CD4-positive, alpha-beta T cell treated with Interleukin-17A for 4 hours (primary cell): ENCODE measurements at regions not wholly inside any gene's neighbourhood (a gene's known extent, or its start where the extent isn't known, plus 50 kb on each side); places are given as distances from the start of the nearest gene placed in this dataset.

Source experiments
- DNase-seq: peaks from one replicate; pipeline ENCODE4 v3.0.0-alpha.2; 2020; ENCODE audit warnings: mixed read lengths

DNA sequence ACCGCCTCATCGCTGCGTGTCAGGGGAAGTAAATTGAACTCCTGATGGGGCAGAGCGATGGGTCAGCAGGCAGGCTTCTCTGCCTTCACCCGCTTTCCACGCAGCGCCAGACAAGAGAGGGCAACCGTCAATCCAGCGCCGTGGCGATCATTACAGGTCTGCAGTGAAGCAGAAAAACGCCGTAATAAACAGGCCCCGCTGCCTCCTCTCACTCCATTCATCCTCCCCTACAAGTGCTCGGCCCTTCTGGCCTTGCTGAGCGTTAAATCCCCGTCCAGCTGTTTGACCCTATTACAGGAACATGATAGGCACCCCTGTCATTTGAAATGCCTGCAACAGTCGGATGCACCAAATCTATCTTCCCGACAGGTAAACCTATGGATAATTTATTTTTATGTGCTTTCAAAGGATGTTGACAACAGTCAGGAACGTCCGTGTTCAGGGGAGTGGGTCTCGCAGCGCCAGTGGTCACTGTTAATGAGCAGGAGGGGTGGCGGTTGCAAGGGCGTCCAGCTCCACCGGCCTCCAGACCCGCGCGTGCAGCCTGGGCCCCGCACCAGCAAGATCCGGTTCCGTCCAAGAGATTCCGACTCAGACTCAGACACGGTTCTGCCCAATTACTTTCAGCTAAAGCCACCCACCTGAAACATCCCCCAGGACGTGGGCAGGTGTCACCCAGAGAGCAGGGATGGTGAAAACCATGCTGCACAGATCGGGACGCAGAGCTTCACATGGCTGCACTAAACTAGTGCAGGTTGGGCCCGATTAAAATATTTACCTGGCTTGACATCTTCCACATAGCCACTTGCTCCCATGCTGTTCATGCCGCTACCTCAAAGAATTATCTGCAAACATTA is 508.0 kb upstream of the MGMT start:
- DNase-seq, result no peak

DNA sequence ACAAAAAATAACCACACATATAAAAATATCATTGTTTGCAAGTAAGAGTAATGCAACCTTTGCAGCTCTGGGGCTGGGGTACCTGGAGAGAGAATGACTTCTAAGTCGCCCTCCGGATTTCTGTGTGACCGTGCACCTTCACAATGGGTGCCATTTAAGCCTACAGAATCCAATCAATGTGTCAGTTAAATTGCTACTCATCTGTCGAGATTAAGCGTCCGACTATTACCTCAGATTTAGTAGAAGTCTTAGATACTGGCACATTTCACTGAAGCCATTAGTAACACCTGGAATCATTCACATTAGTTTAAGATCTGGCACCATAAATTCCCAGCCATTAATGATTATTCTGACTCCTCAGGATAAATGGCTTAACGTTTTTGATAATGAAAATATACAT is 507.3 kb upstream of the MGMT start:
- DNase-seq, result no peak

- DNase-seq, result no peak
These were observed 506.5 kb upstream of the MGMT start for GRCh38 chr10:128960517-128960916.

DNA sequence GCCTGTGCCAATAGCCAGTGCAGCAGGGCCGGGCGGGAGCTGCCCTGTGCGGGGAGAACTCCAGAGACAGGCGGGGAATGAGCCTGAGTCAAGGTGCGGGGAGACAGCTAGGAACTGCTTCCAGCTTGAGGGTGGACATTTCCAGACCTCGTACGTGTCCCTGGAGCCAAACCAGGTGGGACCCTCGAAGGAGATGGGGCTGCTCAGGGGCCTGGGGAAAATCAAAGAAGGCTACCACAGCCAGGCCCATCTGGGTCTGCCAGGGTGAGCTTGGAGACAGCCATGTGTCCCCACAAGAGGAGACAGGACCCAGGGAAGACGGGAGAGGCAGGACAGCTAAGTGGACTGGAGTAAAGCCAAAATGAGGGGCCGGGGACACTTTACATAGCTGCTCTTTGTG is 504.9 kb upstream of the MGMT start:
- DNase-seq, result no peak

- DNase-seq, result no peak
These were observed 503.6 kb upstream of the MGMT start for GRCh38 chr10:128963211-128964099.

- DNase-seq, result no peak
These were observed 503.0 kb upstream of the MGMT start for GRCh38 chr10:128964100-128964403.

- no peak for DNase-seq
These were observed 498.9 kb upstream of the MGMT start for GRCh38 chr10:128967980-128968756.

DNA sequence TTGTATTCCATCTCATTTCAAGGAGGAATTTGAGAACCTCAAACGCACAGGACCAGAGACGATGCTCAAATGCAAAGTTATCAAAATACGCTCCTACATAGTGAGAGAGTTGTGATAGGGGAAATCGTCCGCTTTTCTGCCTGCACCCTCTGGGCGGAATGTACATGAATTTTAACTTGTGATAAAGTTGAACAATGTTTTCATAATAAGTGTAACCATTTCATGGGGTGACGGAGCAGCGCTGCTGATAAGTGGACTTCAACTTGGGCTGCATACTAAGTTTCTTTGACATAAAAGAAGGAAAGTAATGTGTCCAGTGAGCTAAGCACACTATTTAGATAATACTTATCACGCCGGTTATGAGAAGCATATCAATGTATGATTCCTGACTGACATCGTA is 497.5 kb upstream of the MGMT start:
- DNase-seq, result no peak

DNA sequence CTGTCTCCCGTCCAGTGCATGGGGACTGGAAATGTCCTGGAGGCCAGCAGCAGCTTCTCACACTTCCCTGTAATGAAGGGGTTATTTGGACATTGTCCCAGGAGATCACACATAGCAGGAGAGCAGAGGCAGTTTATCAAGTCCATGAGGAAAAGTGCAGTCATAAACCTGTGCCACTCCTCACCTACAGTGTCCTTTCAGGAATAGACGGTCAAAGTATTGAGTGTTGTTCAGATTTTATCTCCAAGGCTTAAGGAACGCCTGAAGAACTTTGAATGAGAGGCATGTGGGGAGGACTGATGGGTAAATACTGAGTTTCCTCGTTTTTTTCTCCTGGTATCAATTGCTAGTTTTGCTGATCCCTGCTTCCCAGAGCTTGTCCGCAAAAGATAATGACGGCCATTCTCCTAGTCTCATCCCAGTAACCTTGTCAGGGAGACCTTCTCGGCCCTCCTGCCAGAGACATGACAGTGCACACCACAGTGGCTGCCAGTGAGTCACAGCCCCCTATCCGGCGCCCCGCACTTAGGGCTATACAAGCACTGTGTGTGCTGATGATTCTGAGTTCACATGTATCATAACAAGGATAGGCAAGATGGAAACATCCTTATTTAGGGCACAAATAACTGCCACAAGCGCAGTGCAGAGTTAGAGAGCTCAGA is 495.5 kb upstream of the MGMT start:
- no peak for DNase-seq

DNA sequence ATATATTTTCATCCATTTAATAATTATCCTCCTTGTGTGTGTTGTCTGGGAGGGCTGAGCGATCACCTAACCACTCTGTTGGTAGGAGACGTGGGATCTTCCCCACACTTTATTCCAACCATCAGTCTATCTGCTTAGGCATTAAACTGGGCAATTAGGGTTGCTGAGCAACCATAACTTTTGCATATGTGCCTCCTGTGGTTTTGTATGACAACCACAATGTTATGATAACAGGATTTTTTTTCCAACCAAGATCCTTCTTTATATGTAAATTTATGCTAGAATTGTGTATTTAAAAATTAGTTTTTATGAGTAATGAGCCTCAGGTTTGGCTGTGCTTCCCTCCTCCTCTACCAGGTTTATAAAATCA is 495.0 kb upstream of the MGMT start:
- no peak for DNase-seq

DNA sequence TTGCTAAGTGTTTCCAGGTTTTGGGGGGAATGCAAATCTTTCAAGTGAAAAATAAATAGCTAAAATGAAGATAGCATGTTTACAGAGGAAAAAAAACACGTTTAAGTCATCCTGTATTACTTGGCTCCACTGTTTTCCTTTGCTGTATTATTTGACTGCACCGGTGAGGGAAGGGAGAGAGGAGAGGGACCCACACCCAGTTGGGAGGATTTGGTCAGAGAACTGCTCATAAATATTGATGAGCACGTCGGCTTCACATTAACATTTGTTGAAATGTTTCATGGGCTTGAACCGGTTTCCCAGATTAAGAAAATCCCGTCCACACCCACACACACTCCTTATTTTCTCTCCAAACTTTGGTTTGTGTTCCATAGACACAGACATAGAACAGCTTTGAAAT is 493.8 kb upstream of the MGMT start:
- no peak for DNase-seq

- no peak for DNase-seq
These were observed 490.2 kb upstream of the MGMT start for GRCh38 chr10:128976856-128977255.

DNA sequence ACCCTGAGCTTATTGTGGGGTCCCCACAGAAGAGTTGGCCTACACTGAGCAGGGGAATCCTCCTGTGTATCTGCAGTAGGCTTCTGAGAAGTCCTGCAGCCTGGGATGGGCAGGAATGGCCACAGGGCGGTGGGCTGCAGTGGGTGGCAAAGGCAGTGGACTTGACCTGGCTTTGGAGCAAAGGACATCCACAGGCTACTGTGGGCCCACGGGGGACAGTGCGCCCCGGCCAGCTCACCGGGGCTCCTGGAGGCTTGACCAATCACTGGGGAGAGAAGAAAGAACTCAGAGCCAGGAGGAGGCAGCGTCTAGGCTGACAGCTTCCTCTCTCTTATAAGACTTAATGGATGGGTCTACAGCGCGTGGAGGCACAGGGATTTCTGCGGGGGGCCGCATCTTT is 488.8 kb upstream of the MGMT start:
- no peak for DNase-seq

- DNase-seq, result no peak
These were observed 487.6 kb upstream of the MGMT start for GRCh38 chr10:128979405-128979804.

GRCh38 chr10:128981251-128981650 is 485.8 kb upstream of the MGMT start:
- DNase-seq, result no peak

DNA sequence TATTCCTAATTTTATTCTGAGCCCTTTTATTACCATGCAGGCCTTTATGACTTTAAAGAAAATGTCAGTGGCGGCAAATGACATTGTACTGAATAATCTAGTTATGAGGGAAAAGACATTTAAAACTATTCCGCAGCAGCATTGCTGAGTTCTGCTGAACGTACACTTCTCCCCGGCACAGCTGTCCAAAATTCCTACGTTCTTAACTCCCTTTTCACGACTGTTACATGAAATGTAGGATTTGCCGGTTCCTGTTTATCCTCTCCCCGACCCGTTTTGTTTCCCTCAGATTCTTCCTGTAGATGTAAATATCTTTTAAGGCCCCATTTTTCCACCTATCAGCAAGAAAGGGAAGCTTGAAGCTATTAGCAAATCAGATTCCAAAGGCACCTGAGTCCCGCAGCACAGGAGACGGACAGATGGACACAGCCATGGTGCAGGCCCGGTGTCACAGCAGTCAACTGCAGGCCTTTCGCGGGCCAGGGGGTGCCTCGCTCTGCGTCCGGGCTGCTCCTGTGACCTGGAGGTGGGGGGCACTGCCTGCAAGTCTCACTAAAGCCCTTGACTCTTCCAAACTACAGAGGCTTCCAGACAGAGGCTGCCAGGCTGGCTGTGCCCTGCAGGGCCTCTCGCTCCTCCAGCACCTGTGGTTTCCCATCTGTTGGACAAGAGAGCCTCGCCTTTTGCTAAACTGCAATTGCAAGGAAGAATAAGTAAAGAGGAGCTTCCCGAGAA is 485.0 kb upstream of the MGMT start:
- no peak for DNase-seq

GRCh38 chr10:128982616-128982915 is 484.5 kb upstream of the MGMT start:
- no peak for DNase-seq

DNA sequence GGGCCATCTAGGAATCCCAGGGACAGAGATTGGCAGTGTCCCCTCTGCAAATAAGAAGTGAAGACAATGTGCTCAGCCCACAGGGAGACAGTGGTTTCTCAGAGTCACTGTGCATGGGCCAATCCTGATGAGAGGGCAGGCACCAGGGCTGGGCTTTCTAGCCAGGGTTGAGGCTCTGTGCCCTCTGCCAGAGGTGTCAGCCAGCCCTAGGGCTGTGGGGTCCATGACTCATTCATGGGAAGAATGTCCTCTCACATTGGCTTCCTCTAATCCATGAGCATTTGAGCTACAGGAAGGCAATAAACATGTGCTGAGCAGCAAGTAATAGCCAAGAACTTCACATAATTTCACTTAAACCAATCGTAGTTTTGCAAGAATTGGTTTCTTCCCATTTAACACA is 482.0 kb upstream of the MGMT start:
- DNase-seq, result no peak

GRCh38 chr10:128990986-128991385 is 476.1 kb upstream of the MGMT start:
- DNase-seq, result no peak

GRCh38 chr10:128992770-128993169 is 474.3 kb upstream of the MGMT start:
- DNase-seq, result no peak

GRCh38 chr10:128993443-128993842 is 473.6 kb upstream of the MGMT start:
- no peak for DNase-seq

DNA sequence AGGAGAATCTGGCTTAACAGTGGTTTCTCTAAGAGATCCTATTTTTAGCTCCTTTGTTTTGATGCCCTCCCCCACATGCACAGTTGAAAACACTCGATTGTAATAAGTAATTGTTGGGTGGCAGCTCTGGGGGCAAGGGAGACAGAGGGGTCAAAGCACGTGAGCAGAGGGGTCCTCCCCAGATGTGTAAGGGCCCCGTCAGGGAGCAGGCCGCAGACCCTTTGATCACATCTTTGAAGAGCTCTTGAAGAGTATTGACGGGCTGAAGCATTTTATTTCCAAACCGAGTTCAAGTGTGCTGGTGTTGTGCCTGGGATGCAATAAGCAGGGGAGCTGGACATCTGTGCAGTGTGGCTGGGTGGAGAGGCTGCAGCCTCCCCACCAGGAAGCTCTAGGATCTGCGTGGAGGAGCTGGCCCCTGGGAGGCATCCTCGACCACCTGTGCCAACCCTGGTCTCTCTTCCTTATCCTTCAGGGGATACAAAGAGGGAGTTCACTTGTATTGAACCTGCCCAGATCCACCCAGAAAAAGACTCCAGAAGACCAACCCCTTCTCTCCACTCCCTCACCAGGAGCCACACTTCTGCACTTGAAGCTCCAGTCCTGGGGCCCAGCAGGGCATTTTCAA is 473.0 kb upstream of the MGMT start:
- DNase-seq, result no peak
